ENCODE measurements at regions not wholly inside any gene's neighbourhood (a gene's known extent, or its start where the extent isn't known, plus 50 kb on each side); places are given as distances from the start of the nearest gene placed in this dataset.

- intact Hi-C loops (cut with DNase I, micrococcal nuclease), result no loop called here
- Mint-ChIP-seq H3K27ac (no peak overlapping the region), H3K9me3 (peaks cover 10% of the 10 kb centered on the region), H3K4me3 (no peak overlapping the region), H3K36me3 (ENCODE audit: low read depth) (no peaks in the 10 kb centered on the region), H3K4me1 (ENCODE audit: low read depth) (no peaks in the 10 kb centered on the region), H3K27me3 (no peaks in the 10 kb centered on the region)
- Histone ChIP-seq H3K9me3 (ENCODE audit: control insufficient read depth in 1 of 2, insufficient read depth in 1 of 2, low read length in 2 of 2) (peaks cover 0 to 4% of the 10 kb centered on the region in 2 experiments), H3K36me3 (ENCODE audit: insufficient read depth, low read length) (no peaks in the 10 kb centered on the region), H3K27me3 (ENCODE audit: control insufficient read depth in 1 of 2, insufficient read depth in 2 of 2, low read length in 2 of 2) (no peaks in the 10 kb centered on the region), H3K4me1 (ENCODE audit: insufficient read depth, low read length) (no peaks in the 10 kb centered on the region), H3K4me3 (ENCODE audit: low read length) (no peak overlapping the region), H3K27ac (ENCODE audit: low read depth in 1 of 2, low read length in 2 of 2) (no peak overlapping the region)
- ATAC-seq (ENCODE audit: poor library complexity), result no peak
- ChIA-PET CTCF (no interaction called here), POLR2A (no interaction called here)
- DNase-seq, result no peak
- TF ChIP-seq, protein P1, sequence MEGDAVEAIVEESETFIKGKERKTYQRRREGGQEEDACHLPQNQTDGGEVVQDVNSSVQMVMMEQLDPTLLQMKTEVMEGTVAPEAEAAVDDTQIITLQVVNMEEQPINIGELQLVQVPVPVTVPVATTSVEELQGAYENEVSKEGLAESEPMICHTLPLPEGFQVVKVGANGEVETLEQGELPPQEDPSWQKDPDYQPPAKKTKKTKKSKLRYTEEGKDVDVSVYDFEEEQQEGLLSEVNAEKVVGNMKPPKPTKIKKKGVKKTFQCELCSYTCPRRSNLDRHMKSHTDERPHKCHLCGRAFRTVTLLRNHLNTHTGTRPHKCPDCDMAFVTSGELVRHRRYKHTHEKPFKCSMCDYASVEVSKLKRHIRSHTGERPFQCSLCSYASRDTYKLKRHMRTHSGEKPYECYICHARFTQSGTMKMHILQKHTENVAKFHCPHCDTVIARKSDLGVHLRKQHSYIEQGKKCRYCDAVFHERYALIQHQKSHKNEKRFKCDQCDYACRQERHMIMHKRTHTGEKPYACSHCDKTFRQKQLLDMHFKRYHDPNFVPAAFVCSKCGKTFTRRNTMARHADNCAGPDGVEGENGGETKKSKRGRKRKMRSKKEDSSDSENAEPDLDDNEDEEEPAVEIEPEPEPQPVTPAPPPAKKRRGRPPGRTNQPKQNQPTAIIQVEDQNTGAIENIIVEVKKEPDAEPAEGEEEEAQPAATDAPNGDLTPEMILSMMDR (IDR thresholded peaks at IDR 0.05), result no peak
Measured at GRCh38 chr13:74869846-74870245, 612.1 kb downstream of the TBC1D4 start.

GRCh38 chr13:74868049-74868448 lies 613.9 kb downstream of the TBC1D4 start:
- Mint-ChIP-seq H3K27me3 (no peaks in the 10 kb centered on the region), H3K36me3 (ENCODE audit: low read depth) (no peaks in the 10 kb centered on the region), H3K4me3 (no peak overlapping the region), H3K9me3 (peaks cover 7% of the 10 kb centered on the region), H3K4me1 (ENCODE audit: low read depth) (no peaks in the 10 kb centered on the region), H3K27ac (no peak overlapping the region)
- POLR2A ChIA-PET, result no interaction called here
- TF ChIP-seq, protein P1 (IDR thresholded peaks at IDR 0.05), result no peak
- CTCF ChIA-PET, result no interaction called here
- Histone ChIP-seq H3K4me1 (ENCODE audit: insufficient read depth, low read length) (no peaks in the 10 kb centered on the region), H3K4me3 (ENCODE audit: low read length) (no peak overlapping the region), H3K36me3 (ENCODE audit: insufficient read depth, low read length) (no peaks in the 10 kb centered on the region), H3K27ac (ENCODE audit: low read depth in 1 of 2, low read length in 2 of 2) (no peak overlapping the region), H3K27me3 (ENCODE audit: control insufficient read depth in 1 of 2, insufficient read depth in 2 of 2, low read length in 2 of 2) (no peaks in the 10 kb centered on the region), H3K9me3 (ENCODE audit: control insufficient read depth in 1 of 2, insufficient read depth in 1 of 2, low read length in 2 of 2) (peaks cover 0 to 4% of the 10 kb centered on the region in 2 experiments)
- DNase-seq (no peak), ATAC-seq (ENCODE audit: poor library complexity) (no peak)
- intact Hi-C loops (cut with DNase I, micrococcal nuclease), result no loop called here

DNA sequence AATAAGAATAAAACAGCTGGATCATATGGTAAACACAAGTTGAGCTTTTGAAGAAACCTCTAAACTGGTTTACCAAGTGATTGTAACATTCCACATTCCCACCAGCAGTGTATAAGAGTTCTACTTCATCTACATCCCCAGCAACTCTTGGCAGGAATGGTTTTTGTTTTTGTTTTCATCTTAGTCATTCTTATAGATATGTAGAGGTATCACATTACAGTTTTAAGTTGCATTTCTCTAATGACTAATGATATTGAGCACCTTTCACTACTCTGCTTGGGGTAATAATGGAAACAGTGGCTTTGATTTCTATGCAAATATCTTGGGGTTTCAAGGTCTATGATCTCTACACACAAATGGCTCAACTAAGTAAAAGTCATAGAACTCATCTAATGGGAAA lies 614.5 kb downstream of the TBC1D4 start:
- H3K36me3 Mint-ChIP-seq (ENCODE audit: low read depth), result no peaks in the 10 kb centered on the region
- no peaks in the 10 kb centered on the region for H3K27me3 ChIP-seq (ENCODE audit: control insufficient read depth in 1 of 2, insufficient read depth in 2 of 2, low read length in 2 of 2)
- no peak overlapping the region for H3K27ac Mint-ChIP-seq
- H3K4me3 Mint-ChIP-seq, result no peak overlapping the region
- H3K9me3 ChIP-seq (ENCODE audit: control insufficient read depth in 1 of 2, insufficient read depth in 1 of 2, low read length in 2 of 2), result peaks cover 0 to 4% of the 10 kb centered on the region in 2 experiments
- ChIA-PET POLR2A (no interaction called here), CTCF (no interaction called here)
- H3K9me3 Mint-ChIP-seq, result peaks cover 7% of the 10 kb centered on the region
- DNase-seq (no peak), ATAC-seq (ENCODE audit: poor library complexity) (no peak)
- H3K4me1 ChIP-seq (ENCODE audit: insufficient read depth, low read length), result no peaks in the 10 kb centered on the region
- no peak overlapping the region for H3K4me3 ChIP-seq (ENCODE audit: low read length)
- intact Hi-C loops (cut with DNase I, micrococcal nuclease), result no loop called here
- no peak overlapping the region for H3K27ac ChIP-seq (ENCODE audit: low read depth in 1 of 2, low read length in 2 of 2)
- no peaks in the 10 kb centered on the region for H3K4me1 Mint-ChIP-seq (ENCODE audit: low read depth)
- H3K36me3 ChIP-seq (ENCODE audit: insufficient read depth, low read length), result no peaks in the 10 kb centered on the region
- TF ChIP-seq, protein P1 (IDR thresholded peaks at IDR 0.05), result no peak
- no peaks in the 10 kb centered on the region for H3K27me3 Mint-ChIP-seq
